ENCODE measurements at regions not wholly inside any gene's neighbourhood (a gene's known extent, or its start where the extent isn't known, plus 50 kb on each side); places are given as distances from the start of the nearest gene placed in this dataset.

GRCh38 chr20:22529150-22530019 lies 55.0 kb downstream of the FOXA2 start:
- no peak for DNase-seq (ENCODE audit: low read depth)
- TF ChIP-seq CTCF (IDR thresholded peaks at IDR 0.05; ENCODE audit: control insufficient read depth, extremely low read depth, insufficient read depth), result no peak

GRCh38 chr20:22526512-22527012 lies 57.8 kb downstream of the FOXA2 start:
- TF ChIP-seq CTCF (IDR thresholded peaks at IDR 0.05; ENCODE audit: control insufficient read depth, extremely low read depth, insufficient read depth), result no peak
- H3K4me3 ChIP-seq (ENCODE audit: low read depth, low read length), result no peak overlapping the region
- no peak for DNase-seq (ENCODE audit: low read depth)

More at GRCh38 chr20:22529150-22530019, 55.0 kb downstream of the FOXA2 start:
- no peak overlapping the region for H3K4me3 ChIP-seq (ENCODE audit: low read depth, low read length)

DNA sequence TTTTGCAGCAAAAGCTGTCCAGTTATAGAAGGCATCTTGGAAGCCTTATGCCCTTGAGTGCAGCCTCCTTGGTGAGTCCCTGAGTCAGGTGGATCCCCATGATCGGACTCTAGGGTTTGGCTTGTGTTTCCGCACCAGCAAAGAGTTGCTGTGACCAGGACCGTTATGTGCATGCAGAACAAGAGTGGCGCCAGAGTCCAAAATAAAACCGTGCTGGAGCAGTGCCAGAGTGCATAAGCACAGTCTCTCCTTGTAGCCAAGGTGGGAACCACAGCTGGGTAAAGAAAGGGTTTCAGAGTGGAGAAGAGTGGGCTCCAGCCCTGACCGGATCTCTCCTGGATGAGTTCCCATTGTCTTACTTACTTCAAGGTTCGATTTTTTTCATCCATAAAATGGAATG lies 58.6 kb downstream of the FOXA2 start:
- no peak for TF ChIP-seq CTCF (IDR thresholded peaks at IDR 0.05; ENCODE audit: control insufficient read depth, extremely low read depth, insufficient read depth)
- DNase-seq (ENCODE audit: low read depth), result no peak
- H3K4me3 ChIP-seq (ENCODE audit: low read depth, low read length), result no peak overlapping the region

GRCh38 chr20:22525069-22525820 lies 59.1 kb downstream of the FOXA2 start:
- DNase-seq (ENCODE audit: low read depth), result no peak
- no peak for TF ChIP-seq CTCF (IDR thresholded peaks at IDR 0.05; ENCODE audit: control insufficient read depth, extremely low read depth, insufficient read depth)
- no peak overlapping the region for H3K4me3 ChIP-seq (ENCODE audit: low read depth, low read length)

DNA sequence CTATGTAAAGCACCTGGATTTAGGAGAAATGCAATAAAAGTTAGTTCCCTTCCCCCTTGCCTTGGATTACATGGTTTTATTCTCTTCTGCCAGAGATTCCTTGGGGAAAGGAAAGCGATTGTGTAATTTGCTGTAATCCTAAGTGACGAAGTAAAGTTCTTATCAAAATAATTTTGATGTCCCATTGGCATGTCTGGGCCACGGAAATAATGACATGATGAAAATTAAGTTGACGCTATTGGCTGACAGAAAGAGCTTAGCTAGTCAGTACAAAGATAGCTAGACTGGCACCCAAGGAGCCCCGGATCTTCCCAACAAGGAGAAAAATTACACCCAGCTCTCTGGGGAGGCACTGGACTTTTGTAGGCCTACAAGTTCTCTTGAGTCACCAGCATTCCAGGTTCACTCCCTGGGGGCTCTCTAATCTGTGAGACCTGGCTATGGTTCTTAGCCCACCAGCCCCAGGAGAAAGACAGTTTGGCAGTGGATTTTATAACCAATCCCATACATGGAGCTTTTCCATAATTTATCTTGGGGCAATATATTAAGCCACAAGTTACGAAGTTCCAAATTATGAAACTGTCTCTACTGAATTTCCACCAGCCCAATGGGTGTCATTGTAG lies 59.9 kb downstream of the FOXA2 start:
- DNase-seq (ENCODE audit: low read depth), result no peak
- TF ChIP-seq CTCF (IDR thresholded peaks at IDR 0.05; ENCODE audit: control insufficient read depth, extremely low read depth, insufficient read depth), result no peak

DNA sequence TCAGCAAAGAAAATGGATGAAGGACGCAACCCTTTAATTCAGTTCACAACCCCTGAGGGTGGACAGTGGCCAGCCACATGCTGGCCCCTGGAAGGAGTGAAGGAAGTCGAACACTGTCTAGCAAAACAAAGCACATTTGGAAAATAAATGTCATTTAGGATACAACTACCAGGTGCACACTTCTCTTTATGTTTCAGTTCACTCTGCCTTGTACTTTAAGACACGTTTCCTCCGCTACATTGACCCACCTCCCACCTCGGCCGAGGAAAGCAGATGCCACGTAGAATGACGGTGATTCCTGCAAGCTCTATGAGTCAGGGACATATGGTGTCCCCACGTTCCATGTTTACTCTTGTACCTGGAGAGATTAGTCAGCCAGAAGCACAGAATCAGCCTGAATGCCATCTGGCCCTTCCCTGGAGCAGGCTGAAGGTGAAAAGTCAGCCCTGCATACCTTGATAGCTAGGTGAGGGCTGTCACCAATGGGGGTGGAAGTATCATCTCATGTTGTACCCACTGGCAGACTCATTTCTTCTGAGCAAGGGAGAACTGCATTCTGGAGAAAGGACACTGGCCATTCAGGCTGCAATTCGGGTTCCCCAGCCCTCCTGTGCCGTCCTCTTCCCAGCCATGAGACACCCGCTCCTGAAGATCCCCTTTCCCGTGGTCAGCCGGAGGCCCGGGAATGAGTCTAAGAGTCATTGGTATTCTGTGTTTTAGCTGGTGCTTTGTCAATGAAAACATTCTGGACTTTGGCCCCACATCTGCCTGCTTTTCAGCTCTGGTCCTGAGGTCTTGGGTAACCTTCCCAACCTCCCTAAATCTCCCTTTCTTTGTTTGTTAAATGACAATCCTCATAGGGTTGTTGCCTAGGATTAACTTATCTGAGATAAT lies 60.6 kb downstream of the FOXA2 start:
- no peak overlapping the region for H3K4me3 ChIP-seq (ENCODE audit: low read depth, low read length)
- no peak for TF ChIP-seq CTCF (IDR thresholded peaks at IDR 0.05; ENCODE audit: control insufficient read depth, extremely low read depth, insufficient read depth)
- no peak for DNase-seq (ENCODE audit: low read depth)

More for the DNA sequence above, 59.9 kb downstream of the FOXA2 start:
- no peak overlapping the region for H3K4me3 ChIP-seq (ENCODE audit: low read depth, low read length)
